Hypothalamus (tissue), 51 donors: ENCODE measurements at regions not wholly inside any gene's neighbourhood (a gene's known extent, or its start where the extent isn't known, plus 50 kb on each side); places are given as distances from the start of the nearest gene placed in this dataset.
A peak's percentile ranks its signal among the peaks of the same experiment; 100 is the strongest.

ENCODE experiments used
- DNase-seq, 51 donors: peaks; one replicate each; lab custom pipeline; 2025; lab: John Stamatoyannopoulos, UW

- DNase-seq: no peak
Observed at GRCh38 chr13:24042710-24043440, 117.6 kb upstream of the SPATA13 start.

GRCh38 chr13:24043590-24044350 is 116.8 kb upstream of the SPATA13 start:
- no peak for DNase-seq

- DNase-seq: no peak
Observed at GRCh38 chr13:24045597-24045996, 114.9 kb upstream of the SPATA13 start.

- DNase-seq: peak in 41 of 51 donors; percentile 15 to 84 (median 54)
Observed at GRCh38 chr13:24050292-24050711, 110.2 kb upstream of the SPATA13 start.

GRCh38 chr13:24050796-24051715 is 109.5 kb upstream of the SPATA13 start:
- no peak for DNase-seq

- DNase-seq: peak in 7 of 51 donors; percentile 12 to 76 (median 22)
Observed at GRCh38 chr13:24052547-24053518, 107.7 kb upstream of the SPATA13 start.

GRCh38 chr13:24053519-24054251 is 106.8 kb upstream of the SPATA13 start:
- DNase-seq: peak in 36 of 51 donors; percentile 6 to 87 (median 50)

GRCh38 chr13:24056616-24057137 is 103.8 kb upstream of the SPATA13 start:
- DNase-seq: no peak

- no peak for DNase-seq
Observed at GRCh38 chr13:24060993-24061392, 99.5 kb upstream of the SPATA13 start.

GRCh38 chr13:24063281-24063877 is 97.1 kb upstream of the SPATA13 start:
- peak in 5 of 51 donors; percentile 13 to 35 (median 31) for DNase-seq

- no peak for DNase-seq
Observed at GRCh38 chr13:24064371-24064770, 96.1 kb upstream of the SPATA13 start.

GRCh38 chr13:24065176-24065575 is 95.3 kb upstream of the SPATA13 start:
- DNase-seq: no peak

- peak in 2 of 51 donors; percentile 14 to 18 for DNase-seq
Observed at GRCh38 chr13:24066405-24067295, 93.9 kb upstream of the SPATA13 start.

- no peak for DNase-seq
Observed at GRCh38 chr13:24068472-24068871, 92.0 kb upstream of the SPATA13 start.

GRCh38 chr13:24071016-24071415 is 89.5 kb upstream of the SPATA13 start:
- no peak for DNase-seq

- no peak for DNase-seq
Observed at GRCh38 chr13:24071423-24072075, 89.0 kb upstream of the SPATA13 start.

- no peak for DNase-seq
Observed at GRCh38 chr13:24073657-24074056, 86.9 kb upstream of the SPATA13 start.
